HG03196 (cell line): ENCODE measurements at regions not wholly inside any gene's neighbourhood (a gene's known extent, or its start where the extent isn't known, plus 50 kb on each side); places are given as distances from the start of the nearest gene placed in this dataset.
"Not testable (repeated sequence)": the region's sequence is repeated elsewhere in the genome, so short reads cannot be mapped to it uniquely, and the experiment has no call there.

Experiments used
- ATAC-seq: cut with Tn5 transposase; IDR thresholded peaks from one replicate; pipeline ENCODE4 v1.9.1; 2021; ENCODE audit not compliant: unreplicated experiment

GRCh38 chr6:94902974-94903628 lies 674.2 kb upstream of the MANEA start:
- ATAC-seq, result no peak

DNA sequence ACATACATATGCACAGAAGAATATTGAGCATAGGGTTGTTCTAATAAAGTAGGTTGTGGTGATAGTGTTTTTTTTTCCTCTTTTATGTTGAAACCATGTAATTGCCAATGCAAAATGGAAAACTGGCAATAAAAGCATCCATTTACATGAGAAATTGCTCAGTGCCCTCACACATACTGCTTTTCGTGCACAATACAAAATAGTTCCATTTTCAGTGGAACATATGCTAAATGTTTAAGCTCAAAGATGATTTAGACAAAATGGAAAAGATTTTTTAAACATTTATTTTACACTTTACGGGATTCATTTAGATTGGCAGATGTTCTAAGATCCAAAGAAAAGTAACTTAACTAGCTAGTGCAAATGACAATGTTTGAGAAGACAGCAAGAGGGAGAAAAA lies 678.1 kb upstream of the MANEA start:
- ATAC-seq, result no peak

- no peak for ATAC-seq
These were observed 683.0 kb upstream of the MANEA start for GRCh38 chr6:94894300-94894699.

DNA sequence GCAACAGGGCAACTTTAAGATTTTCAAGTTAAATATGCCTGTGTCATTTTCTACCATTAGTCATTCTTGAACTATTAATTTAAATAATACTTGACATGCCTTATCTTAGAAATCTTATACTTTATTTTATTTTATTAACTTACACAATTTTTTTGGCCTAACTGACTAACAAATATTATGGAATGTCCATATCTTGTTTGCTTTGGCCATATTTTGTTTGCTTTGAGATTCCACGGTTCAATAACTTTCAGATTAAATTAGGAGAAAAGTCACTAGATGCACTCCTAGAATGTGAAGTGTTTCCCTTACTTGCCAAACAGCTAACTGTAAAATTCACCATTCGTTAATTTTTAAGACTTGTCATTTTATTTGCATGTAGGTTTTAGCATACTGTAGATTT lies 684.0 kb upstream of the MANEA start:
- no peak for ATAC-seq

DNA sequence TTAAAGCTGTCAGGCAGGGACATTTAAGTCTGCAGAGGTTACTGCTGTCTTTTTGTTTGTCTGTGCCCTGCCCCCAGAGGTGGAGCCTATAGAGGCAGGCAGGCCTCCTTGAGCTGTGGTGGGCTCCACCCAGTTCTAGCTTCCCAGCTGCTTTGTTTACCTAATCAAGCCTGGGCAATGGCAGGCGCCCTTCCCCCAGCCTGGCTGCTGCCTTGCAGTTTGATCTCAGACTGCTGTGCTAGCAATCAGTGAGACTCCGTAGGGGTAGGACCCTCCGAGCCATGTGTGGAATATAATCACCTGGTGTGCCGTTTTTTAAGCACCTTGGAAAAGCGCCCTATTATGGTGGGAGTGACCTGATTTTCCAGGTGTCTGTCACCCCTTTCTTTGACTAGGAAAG lies 703.5 kb upstream of the MANEA start:
- not testable (repeated sequence) for ATAC-seq

GRCh38 chr6:94862112-94862511 lies 715.2 kb upstream of the MANEA start:
- ATAC-seq, result no peak

DNA sequence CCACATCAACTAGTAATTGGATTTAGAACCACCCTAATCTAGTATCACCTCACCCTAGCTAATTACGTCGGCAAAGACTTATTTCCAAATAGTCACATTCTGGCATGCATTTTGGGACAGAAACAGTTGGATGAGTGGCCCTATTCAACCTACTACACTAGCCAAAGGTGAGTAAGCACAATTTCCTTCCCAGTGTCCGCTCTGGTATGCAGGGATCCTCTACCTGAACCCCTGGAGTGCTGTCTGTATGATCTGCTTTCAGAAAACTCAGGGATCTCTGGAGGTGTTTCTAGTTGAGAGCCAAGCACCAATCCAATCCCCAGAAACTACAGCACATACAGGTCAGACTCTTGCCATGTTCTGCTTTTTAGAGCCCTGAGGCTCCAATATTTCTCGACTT lies 717.4 kb upstream of the MANEA start:
- ATAC-seq, result no peak

GRCh38 chr6:94856999-94857398 lies 720.3 kb upstream of the MANEA start:
- ATAC-seq, result not testable (repeated sequence)

DNA sequence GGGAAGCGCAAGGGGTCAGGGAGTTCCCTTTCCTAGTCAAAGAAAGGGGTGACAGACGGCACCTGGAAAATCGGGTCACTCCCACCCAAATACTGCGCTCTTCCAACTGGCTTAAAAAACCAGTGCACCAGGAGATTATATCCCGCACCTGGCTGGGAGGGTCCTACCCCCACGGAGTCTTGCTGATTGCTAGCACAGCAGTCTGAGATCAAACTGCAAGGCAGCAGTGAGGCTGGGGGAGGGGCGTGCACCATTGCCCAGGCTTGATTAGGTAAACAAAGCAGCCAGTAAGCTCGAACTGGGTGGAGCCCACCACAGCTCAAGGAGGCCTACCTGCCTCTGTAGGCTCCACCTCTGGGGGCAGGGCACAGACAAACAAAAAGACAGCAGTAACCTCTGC lies 726.0 kb upstream of the MANEA start:
- not testable (repeated sequence) for ATAC-seq

GRCh38 chr6:94845742-94846141 lies 731.6 kb upstream of the MANEA start:
- ATAC-seq, result no peak

DNA sequence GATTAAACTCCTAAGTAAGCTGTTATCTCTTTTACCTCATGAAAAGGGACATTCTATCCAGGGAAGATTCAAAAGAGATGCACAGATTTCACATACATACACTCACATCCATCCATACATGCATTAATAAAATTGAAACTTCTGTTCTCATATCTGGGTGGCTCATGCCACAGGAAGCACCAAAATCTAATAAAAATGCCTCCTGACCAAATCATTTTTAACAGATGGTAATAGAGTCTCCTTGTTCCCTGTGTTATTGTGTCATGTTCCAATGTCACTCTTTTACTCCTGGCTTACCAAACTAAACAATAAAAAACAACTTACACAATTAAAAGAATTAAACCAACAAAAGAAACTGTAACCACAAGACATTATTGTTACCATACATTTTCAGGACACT lies 742.1 kb upstream of the MANEA start:
- no peak for ATAC-seq

DNA sequence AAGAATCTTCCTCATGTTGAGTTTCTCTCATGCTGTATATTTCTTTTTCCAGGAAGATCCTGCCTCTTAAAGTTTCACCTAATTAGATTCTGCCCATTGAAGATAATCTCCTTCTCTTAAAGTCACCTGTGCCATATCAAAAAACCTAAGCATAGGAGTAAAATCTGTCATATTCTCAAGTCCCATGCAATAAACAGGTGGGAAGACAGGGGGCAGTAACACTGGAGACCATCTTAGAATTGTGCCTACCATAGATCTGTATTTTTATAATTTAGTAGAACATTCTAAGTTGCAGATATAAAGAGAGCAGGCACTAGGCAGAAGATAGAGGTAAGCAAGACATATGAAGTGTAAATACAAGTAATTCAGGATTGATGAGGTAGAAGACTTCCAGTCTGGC lies 763.5 kb upstream of the MANEA start:
- ATAC-seq, result no peak

- ATAC-seq, result no peak
These were observed 776.0 kb upstream of the MANEA start for GRCh38 chr6:94801344-94801743.

DNA sequence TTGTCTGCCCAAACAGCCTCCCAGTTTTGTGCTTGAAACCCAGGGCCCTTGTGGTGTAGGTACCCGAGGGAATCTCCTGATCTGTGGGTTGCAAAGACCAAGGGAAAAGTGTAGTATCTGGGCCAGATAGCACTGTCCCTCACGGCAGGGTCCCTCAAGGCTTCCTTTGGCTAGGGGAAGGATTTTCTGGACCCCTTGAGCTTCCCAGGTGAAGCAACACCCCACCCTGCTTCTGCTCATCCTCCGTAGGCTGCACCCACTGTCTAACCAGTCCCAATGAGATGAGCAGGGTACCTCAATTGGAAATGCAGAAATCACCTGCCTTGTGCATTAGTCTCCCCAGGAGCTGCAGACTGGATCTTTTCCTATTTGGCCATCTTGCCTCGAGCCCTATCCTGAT lies 791.8 kb upstream of the MANEA start:
- ATAC-seq, result no peak

GRCh38 chr6:94785081-94785480 lies 792.3 kb upstream of the MANEA start:
- not testable (repeated sequence) for ATAC-seq

DNA sequence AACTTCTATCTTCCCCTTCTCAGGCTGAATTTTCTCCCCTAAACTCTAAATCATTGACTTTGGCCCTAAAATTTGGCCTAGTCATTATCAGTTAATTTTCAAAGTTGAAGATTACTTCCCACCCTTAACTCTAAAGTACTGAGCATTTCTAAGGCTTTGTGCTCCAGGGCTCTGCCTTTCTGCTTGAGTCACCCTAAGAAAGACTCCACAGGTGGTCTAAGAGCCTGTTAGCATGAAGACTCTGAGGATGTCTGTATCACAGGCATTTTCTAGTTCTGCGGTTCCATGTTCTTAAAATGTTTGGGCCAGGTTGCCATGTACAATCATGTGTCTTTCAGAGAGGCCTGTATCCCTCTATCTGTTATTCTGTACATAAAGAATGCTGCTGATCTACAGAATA lies 808.1 kb upstream of the MANEA start:
- no peak for ATAC-seq

- ATAC-seq, result peak; percentile 84
These were observed 825.5 kb upstream of the MANEA start for GRCh38 chr6:94751641-94752329.

DNA sequence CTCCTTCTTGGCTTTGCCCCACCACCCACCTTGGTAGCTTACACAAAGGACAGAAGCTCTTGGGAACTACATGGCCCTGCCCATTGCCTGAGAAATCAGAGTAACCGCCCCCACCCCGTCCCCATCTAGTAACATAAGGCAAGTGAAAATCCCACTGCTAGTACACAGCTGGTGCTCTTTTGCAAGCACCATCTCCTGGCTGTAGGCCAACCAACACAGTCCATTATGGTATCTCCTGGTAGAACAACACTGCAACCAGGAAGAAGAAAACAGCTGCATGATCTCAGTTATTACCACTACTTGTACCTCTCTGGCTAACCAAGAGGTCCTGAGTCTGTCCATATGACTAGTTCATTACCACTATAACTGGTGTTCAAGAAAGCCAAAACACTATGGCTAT lies 841.1 kb upstream of the MANEA start:
- ATAC-seq, result no peak

DNA sequence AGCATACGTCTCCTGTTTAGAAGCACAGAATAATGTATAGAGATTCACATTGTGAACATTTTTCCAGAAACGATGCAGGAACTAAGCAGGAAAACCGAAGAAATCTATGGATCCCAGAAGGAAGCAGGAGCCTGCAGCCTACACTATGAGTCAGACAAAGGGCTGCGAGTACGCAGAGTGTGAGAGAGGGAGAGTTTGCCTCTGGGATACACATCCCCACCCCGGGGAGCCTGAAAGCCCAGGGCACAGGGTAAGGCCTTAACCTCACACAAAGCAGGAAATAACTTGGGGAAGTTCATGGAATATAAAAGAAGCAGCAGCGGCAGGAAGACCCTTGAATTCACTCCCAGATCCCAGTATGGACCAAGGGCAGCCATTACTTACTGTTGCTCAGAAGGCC lies 842.1 kb upstream of the MANEA start:
- no peak for ATAC-seq

DNA sequence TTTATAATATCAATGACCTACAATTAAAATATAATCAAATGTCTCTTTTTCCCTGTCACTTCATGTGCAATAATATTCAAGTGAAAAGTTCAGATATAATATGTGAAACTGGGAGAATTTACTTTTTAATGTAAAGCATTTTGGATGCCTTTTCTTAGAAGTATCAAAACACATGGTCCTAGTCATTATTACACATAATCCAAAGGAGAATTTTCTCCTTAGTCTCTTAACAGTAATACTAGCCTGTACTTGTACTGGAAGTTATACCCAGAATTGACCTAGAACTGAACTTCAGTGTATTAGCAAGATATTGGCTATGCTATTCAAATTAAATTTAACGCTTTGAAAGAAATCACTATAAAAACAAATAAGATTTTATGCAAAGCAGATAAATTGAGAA lies 842.6 kb upstream of the MANEA start:
- no peak for ATAC-seq

DNA sequence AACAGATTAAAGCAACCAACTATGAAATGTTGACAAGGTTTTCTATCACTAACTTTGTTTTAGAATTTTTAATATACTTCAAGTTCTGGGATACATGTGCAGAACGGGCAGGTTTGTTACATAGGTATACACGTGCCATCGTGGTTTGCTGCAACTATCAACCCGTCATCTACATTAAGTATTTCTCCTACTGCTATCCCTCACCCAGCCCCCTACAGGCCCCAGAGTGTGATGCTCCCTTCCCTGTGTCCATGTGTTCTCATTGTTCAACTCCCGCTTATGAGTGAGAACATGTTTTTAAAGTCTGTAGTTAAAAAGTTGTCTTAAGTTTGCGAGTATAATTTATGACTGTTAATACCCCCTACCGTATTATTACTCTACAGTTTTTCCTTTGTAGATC lies 844.3 kb upstream of the MANEA start:
- no peak for ATAC-seq

GRCh38 chr6:94727710-94728109 lies 849.6 kb upstream of the MANEA start:
- ATAC-seq, result no peak

GRCh38 chr6:94721459-94721858 lies 855.9 kb upstream of the MANEA start:
- ATAC-seq, result no peak
